Astrocyte (in vitro differentiated cells and primary cell): ENCODE measurements at regions not wholly inside any gene's neighbourhood (a gene's known extent, or its start where the extent isn't known, plus 50 kb on each side); places are given as distances from the start of the nearest gene placed in this dataset.
"Not testable (repeated sequence)": the region's sequence is repeated elsewhere in the genome, so short reads cannot be mapped to it uniquely, and the experiment has no call there.

Source experiments
- DNase-seq: peaks from one replicate; pipeline ENCODE4 v3.0.0-alpha.2; 2010; ENCODE audit warnings: low read depth
- FAIRE-seq: peaks from 2 replicates; lab custom pipeline; 2011; peaks lifted over from hg19 to GRCh38; lab: Jason Lieb, UNC
- H2AFZ ChIP-seq: 2 replicates; pipeline ENCODE4 v1.6.0; 2012; ENCODE audit warnings: low read depth, low read length, inconsistent platforms
- H3K27ac ChIP-seq: 2 replicates; pipeline ENCODE4 v1.5.1; 2011; ENCODE audit warnings: low read depth, low read length, inconsistent platforms
- H3K27me3 ChIP-seq: 2 replicates; pipeline ENCODE4 v1.6.0; 2011; ENCODE audit warnings: low read length, inconsistent platforms; ENCODE audit not compliant: insufficient read depth
- H3K36me3 ChIP-seq: 2 replicates; pipeline ENCODE4 v1.5.1; 2011; ENCODE audit warnings: low read length, inconsistent platforms; ENCODE audit not compliant: insufficient read depth
- H3K4me1 ChIP-seq: 2 replicates; pipeline ENCODE4 v1.5.1; 2011; ENCODE audit warnings: low read length, inconsistent platforms; ENCODE audit not compliant: insufficient read depth
- H3K4me2 ChIP-seq: 2 replicates; pipeline ENCODE4 v1.6.0; 2012; ENCODE audit warnings: low read length, inconsistent platforms
- H3K4me3 ChIP-seq: 2 replicates; pipeline ENCODE4 v1.5.1; 2011; ENCODE audit warnings: low read depth, mild to moderate bottlenecking, low read length, inconsistent platforms; ENCODE audit not compliant: insufficient read depth
- H3K79me2 ChIP-seq: 2 replicates; pipeline ENCODE4 v1.6.0; 2012; ENCODE audit warnings: mild to moderate bottlenecking, low read length, inconsistent platforms; ENCODE audit not compliant: insufficient read depth
- H3K9ac ChIP-seq: 2 replicates; pipeline ENCODE4 v1.6.0; 2012; ENCODE audit warnings: mild to moderate bottlenecking, low read length, inconsistent platforms
- H3K9me3 ChIP-seq: 2 replicates; pipeline ENCODE4 v1.5.1; 2012; ENCODE audit warnings: low read depth, mild to moderate bottlenecking, low read length, inconsistent platforms; ENCODE audit not compliant: insufficient read depth
- H4K20me1 ChIP-seq: 2 replicates; pipeline ENCODE4 v1.6.0; 2012; ENCODE audit warnings: low read length, inconsistent platforms; ENCODE audit not compliant: insufficient read depth
- H3K27ac Mint-ChIP-seq: one replicate; pipeline ENCODE4 v1.8.0; 2021; ENCODE audit warnings: mild to moderate bottlenecking, mixed read lengths; ENCODE audit not compliant: unreplicated experiment
- H3K27me3 Mint-ChIP-seq: one replicate; pipeline ENCODE4 v1.8.0; 2021; ENCODE audit warnings: low read depth, mixed read lengths; ENCODE audit not compliant: unreplicated experiment
- H3K36me3 Mint-ChIP-seq: one replicate; pipeline ENCODE4 v1.8.0; 2021; ENCODE audit warnings: low read depth, mixed read lengths; ENCODE audit not compliant: unreplicated experiment
- H3K4me1 Mint-ChIP-seq: one replicate; pipeline ENCODE4 v1.8.0; 2021; ENCODE audit warnings: low read depth, mixed read lengths; ENCODE audit not compliant: unreplicated experiment
- H3K4me3 Mint-ChIP-seq: one replicate; pipeline ENCODE4 v1.8.0; 2021; ENCODE audit warnings: mild to moderate bottlenecking, moderate library complexity, mixed read lengths; ENCODE audit not compliant: unreplicated experiment
- H3K9me3 Mint-ChIP-seq: one replicate; pipeline ENCODE4 v1.8.0; 2021; ENCODE audit warnings: mild to moderate bottlenecking, mixed read lengths; ENCODE audit not compliant: unreplicated experiment
- CTCF ChIP-seq: IDR thresholded peaks from 2 replicates; pipeline ENCODE4 v1.5.1; 2011; ENCODE audit warnings: low read depth, mild to moderate bottlenecking, inconsistent platforms, low read length, moderate library complexity; ENCODE audit not compliant: insufficient read depth
- EZH2 ChIP-seq: IDR thresholded peaks from 2 replicates; pipeline ENCODE4 v1.6.1; 2012; ENCODE audit warnings: mild to moderate bottlenecking, low read length, inconsistent platforms; ENCODE audit not compliant: insufficient read depth

- Histone ChIP-seq H3K36me3 (no peaks in the 10 kb centered on the region), H3K4me2 (no peak overlapping the region), H4K20me1 (no peaks in the 10 kb centered on the region), H3K27me3 (no peaks in the 10 kb centered on the region), H3K27ac (no peak overlapping the region), H3K9me3 (no peaks in the 10 kb centered on the region), H3K4me3 (no peak overlapping the region), H2AFZ (no peak overlapping the region), H3K79me2 (no peaks in the 10 kb centered on the region), H3K4me1 (no peaks in the 10 kb centered on the region), H3K9ac (no peak overlapping the region)
- H3K36me3 Mint-ChIP-seq: no peaks in the 10 kb centered on the region
- no peaks in the 10 kb centered on the region for H3K27me3 Mint-ChIP-seq
- H3K4me3 Mint-ChIP-seq: no peak overlapping the region
- no peak for FAIRE-seq
- no peak overlapping the region for H3K27ac Mint-ChIP-seq
- peaks cover 8% of the 10 kb centered on the region for H3K4me1 Mint-ChIP-seq
- H3K9me3 Mint-ChIP-seq: peaks cover 3% of the 10 kb centered on the region
- TF ChIP-seq CTCF: no peak
- no peak for TF ChIP-seq EZH2
- DNase-seq: no peak
Observed at GRCh38 chr6:65979120-65979519, 272.1 kb upstream of the EYS start.

- not testable (repeated sequence) for H3K9me3 ChIP-seq, H3K4me3 Mint-ChIP-seq, H3K27me3 ChIP-seq, H3K79me2 ChIP-seq, DNase-seq, H3K9ac ChIP-seq, H3K36me3 ChIP-seq, H3K36me3 Mint-ChIP-seq, H3K27me3 Mint-ChIP-seq, H3K27ac ChIP-seq, H3K27ac Mint-ChIP-seq, H3K9me3 Mint-ChIP-seq, H2AFZ ChIP-seq, H3K4me3 ChIP-seq, H3K4me1 ChIP-seq, H3K4me2 ChIP-seq, H3K4me1 Mint-ChIP-seq, FAIRE-seq, H4K20me1 ChIP-seq
Observed at GRCh38 chr6:65971252-65971651, 264.2 kb upstream of the EYS start.

DNA sequence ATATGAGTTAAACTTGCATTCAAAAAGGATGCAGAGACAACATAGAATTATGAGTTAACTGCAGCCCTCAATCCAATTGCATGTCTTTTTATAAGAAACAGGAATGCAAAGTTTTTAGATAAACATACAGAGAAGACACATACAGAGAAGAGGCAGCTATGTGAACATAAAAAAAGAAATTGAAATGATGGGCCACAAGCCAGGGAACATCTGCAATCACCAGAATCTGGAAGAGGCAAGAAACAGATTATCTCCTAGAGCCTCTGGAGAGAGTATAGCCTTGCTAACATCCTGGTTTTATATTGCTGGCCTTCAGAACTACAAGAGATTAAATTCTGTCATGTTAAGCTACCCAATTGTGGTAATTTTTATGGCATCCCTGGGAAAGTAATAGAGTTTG is 257.2 kb upstream of the EYS start:
- no peaks in the 10 kb centered on the region for H3K36me3 Mint-ChIP-seq
- H3K9me3 ChIP-seq: no peaks in the 10 kb centered on the region
- no peaks in the 10 kb centered on the region for H3K27me3 ChIP-seq
- no peaks in the 10 kb centered on the region for H3K9me3 Mint-ChIP-seq
- H3K4me3 Mint-ChIP-seq: no peak overlapping the region
- no peak for DNase-seq
- no peaks in the 10 kb centered on the region for H4K20me1 ChIP-seq
- no peaks in the 10 kb centered on the region for H3K4me1 ChIP-seq
- no peak for TF ChIP-seq EZH2
- no peak for TF ChIP-seq CTCF
- no peak overlapping the region for H3K27ac ChIP-seq
- no peak overlapping the region for H3K4me3 ChIP-seq
- no peaks in the 10 kb centered on the region for H3K27me3 Mint-ChIP-seq
- H3K36me3 ChIP-seq: no peaks in the 10 kb centered on the region
- no peak for FAIRE-seq
- H3K79me2 ChIP-seq: no peaks in the 10 kb centered on the region
- H3K4me1 Mint-ChIP-seq: no peaks in the 10 kb centered on the region
- no peak overlapping the region for H3K27ac Mint-ChIP-seq
- H3K9ac ChIP-seq: no peak overlapping the region
- H3K4me2 ChIP-seq: no peak overlapping the region
- no peak overlapping the region for H2AFZ ChIP-seq
